HG02763 (cell line): ENCODE measurements at regions not wholly inside any gene's neighbourhood (a gene's known extent, or its start where the extent isn't known, plus 50 kb on each side); places are given as distances from the start of the nearest gene placed in this dataset.

Experiments used
- ATAC-seq: cut with Tn5 transposase; IDR thresholded peaks from one replicate; pipeline ENCODE4 v1.9.1; 2021; ENCODE audit warnings: mild to moderate bottlenecking, moderate library complexity; ENCODE audit not compliant: unreplicated experiment

DNA sequence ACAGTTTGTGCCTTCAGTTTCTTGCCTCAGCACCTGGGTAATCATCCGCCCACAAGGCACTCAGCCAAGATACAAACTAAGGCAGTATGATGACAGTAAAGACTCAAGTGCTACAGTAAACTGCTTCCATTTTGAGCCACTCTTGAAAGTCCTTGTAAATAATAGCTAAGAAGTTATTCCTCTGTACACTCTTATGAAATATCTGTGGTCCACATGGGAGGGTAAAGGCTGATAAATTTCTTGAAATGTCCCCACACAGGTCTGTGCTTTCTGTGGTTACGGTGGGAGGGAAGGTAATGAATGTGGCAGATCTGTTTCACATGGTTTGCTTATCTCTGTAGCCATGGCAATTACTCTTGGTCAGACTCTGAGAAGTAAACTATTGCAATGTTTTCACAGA lies 551.0 kb upstream of the ZWINT start:
- no peak for ATAC-seq

GRCh38 chr10:56905051-56905450 lies 544.0 kb upstream of the ZWINT start:
- no peak for ATAC-seq

DNA sequence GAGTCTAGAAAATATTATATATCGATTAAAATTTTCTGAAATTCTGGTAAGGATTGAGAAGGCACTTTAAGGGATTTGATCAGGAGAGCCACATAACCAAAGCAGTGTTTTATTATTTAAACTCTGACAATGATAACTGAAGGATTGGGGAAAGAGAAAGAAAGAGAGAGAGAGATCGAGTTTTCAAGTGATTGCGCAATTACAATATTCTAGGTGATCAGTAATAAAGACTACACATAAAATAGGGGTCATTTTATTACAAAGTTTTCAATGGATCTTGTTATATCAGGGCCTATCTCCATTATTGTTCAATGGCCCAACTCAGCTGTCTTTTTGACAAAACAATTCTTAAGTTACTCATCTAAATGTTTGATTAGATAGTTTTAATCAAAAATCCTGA lies 541.5 kb upstream of the ZWINT start:
- no peak for ATAC-seq

GRCh38 chr10:56895306-56895705 lies 534.2 kb upstream of the ZWINT start:
- ATAC-seq: no peak

DNA sequence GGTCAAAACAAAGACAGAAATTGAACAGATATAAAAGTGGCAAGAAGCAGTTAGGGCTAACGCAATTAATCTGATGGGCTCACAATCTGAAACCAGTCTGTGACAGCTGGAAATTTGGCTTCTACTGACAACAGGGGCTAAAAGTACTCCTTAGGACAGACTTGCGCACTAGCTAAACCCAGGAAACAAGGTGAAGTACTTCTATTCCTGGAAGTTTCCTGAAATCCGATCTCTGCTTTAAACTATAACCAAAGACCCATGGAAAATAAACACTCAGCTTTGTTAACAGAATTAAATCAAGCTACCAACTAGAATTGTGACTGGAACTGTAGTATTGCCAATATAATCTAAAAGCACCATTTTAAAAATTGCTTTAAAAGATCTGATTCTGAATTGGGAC lies 520.2 kb upstream of the ZWINT start:
- no peak for ATAC-seq

DNA sequence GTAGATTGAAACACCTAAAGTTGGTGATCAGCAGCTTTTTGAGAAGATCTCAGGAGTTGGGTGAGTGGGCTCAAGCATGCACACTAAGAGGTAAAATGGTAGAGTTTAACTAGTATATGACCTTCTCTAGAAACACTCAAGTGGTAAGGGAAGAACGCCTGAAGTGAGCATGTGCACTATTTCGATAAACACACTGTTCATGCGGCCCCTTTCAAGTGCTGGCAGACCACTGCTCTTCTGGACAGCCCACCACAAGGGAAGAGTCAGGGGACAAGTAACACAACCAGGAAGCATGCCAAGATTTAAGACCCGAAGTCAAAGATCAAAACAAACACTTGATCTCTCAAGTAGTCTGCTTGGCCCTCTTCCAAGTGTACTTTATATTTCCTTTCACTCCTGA lies 519.5 kb upstream of the ZWINT start:
- ATAC-seq: no peak

- ATAC-seq: no peak
Measured at GRCh38 chr10:56874950-56875349, 513.9 kb upstream of the ZWINT start.

DNA sequence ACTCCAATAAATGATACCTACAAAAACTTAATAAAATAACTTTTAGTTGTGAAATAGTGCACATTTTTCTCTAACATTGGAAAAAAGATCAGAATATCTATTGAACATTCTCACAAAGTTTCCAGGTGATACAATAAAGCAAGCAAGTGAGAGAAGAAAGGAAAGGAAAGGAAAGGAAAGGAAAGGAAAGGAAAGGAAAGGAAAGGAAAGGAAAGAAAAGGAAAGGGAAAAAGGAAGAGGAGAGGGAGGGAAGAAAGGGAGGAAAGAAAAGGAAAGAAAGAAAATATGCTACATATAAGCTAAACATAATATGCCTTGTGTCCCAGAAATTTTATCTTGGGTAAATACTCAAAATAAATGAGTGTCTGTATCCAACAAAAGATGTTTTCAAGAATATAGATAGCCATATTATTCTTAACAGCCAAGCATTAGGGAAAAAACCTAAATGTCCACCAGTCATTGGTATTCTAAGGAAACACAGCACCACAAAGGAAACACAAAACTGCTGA lies 510.2 kb upstream of the ZWINT start:
- ATAC-seq: no peak

GRCh38 chr10:56867236-56867635 lies 506.2 kb upstream of the ZWINT start:
- ATAC-seq: no peak

- ATAC-seq: no peak
Measured at GRCh38 chr10:56856569-56856968, 495.5 kb upstream of the ZWINT start.

DNA sequence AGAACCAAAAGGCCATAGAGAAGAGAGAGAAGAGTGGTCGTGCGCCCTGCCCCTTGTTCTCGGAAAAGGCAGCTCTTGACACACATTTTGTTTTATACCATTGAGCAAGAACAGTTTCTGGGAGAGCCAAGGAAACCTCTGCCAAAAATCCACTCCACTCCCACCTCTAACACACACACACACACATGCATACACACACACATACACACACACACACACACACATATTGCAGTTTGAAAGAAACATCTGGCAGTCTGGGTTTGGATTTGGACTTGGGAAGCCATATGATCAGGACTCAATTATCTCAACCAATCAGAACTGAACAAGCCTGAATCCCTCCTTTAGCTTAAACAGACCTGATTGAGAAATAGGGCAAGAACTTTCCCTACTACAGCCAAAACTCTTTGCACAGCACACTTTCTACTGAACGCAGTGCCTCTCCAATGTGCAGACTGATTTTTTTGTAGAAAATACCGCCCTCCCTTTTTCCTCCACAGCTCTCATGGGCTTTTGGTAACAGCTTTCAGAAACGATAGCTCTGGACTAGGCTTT lies 484.0 kb upstream of the ZWINT start:
- ATAC-seq: no peak

GRCh38 chr10:56836659-56837058 lies 475.6 kb upstream of the ZWINT start:
- no peak for ATAC-seq

DNA sequence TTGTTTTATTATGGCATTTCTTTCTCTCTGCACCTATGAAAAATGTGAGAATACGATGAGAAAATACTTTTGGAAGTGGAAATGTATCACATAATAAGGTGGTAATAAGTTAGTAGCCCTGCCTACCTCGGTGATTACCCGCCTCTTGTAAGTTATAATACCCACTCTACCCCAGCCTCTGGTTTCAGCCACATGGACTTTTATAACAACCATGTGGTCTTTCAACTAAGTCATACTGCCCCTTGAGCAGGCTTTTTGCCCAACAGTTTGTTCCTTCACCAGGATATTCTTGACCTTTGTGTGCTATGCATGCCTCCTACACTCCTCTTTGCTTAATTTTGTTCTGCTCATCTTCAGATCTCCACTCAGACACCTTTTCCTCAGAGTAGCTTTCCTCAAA lies 470.6 kb upstream of the ZWINT start:
- ATAC-seq: no peak

DNA sequence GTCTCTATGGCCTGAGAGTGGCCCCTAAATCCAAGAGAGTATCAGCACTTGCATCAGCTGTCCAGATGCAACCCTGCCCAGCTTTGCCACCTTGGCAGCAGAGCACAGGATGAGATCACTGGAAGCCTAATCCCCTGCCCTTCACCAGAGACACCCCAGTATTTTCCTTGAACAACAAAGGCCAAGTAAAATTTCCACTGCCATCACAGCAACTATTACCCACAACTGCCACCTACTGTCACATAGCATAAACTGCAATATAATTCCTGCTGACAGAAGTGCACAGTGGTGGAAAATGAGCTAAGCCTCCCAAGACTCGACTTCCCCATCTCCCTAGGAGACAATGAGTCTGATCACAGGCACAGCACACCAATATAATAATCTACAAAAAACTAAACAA lies 462.8 kb upstream of the ZWINT start:
- ATAC-seq: no peak

DNA sequence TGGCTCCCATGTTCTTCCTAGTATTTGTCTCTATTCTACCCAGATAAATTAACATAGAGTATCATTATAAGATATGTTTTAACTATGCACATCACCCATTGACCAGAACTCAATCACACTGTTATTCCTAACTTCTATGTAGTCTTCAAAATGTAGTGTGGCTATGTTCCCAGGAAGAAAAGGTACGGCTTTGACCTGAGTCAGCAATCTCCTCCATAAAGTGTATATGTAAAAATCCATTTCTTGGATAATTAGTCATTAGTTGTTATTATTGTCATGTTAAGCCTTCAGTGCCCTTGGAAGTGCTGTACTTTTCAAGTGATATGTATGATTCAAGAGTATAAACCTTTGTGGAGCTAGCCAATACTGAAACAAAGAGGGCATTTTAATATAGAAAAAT lies 444.0 kb upstream of the ZWINT start:
- no peak for ATAC-seq

GRCh38 chr10:56785292-56785691 lies 424.2 kb upstream of the ZWINT start:
- no peak for ATAC-seq

GRCh38 chr10:56782503-56782902 lies 421.4 kb upstream of the ZWINT start:
- ATAC-seq: no peak

DNA sequence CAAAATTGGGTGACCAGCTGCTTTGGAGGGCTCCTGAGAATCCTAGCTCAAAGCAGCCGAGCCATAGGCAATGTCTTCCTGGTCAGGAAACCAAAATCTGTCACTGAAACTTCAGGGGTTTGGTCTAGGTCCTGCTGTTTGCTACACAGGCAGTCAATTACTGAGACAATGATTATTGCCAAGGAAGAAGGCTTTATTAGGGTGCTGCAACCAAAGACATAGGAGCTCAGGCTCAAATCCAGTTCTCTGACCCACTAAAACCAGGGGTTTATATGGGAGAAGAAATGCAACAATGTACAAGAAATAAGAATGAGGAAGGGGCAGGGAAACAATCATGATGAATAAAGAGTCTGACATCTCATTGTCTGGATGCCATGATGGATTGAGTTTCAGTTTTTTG lies 410.3 kb upstream of the ZWINT start:
- ATAC-seq: no peak

DNA sequence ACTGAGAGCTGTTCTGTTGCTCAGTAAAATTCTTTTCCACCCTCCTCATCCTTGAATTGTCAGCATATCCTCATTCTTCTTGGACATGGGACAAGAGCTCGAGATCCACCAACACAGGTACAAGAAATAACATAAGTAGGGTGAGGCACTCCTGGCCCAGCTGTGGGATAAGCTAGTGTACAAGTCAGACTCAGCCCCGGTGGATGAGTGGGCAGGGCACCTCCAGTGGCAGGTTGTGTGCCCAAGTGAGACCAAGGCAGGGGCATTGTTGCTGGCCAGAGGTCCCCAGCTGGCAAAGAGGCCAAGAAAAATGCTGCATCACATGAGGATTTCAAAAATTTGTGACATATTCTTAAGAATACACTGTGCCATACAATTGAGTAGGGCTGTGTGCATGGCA lies 402.0 kb upstream of the ZWINT start:
- no peak for ATAC-seq

DNA sequence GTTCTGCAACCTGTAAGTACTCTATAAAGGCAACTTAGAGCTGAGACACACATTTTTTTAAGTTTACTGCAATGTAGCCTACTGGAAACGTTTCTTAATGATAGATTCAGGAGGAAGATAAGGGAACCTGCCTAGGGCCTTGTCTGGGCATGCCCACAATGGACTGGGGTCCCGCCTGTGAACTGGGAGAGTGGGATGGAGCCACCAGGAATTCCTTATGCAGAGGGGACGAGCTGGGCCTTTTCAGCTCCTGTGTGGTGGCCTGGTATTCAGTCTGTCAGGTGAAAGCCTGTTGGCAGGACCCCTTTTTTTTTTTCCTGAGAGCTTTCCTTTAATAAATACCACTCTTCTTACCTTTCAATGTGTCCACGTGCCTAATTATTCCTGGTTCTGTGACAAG lies 384.4 kb upstream of the ZWINT start:
- no peak for ATAC-seq

DNA sequence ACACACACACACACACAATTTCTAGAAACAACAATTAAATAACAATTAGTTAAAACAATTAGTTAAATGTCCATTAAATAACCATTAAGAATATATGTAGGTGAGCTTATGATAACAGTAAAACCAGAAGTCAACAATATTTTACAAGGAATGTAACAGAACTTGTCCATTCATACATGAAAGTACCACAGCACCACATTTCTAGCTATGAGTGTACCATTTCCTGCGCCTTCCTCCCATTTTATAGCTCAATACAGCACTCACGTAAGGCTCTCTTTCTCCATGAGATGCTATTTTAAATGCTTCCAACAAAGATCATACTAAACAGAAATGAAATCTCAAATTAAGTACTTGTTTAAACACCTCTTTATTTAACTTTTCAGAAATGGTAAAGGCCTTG lies 367.3 kb upstream of the ZWINT start:
- ATAC-seq: no peak

DNA sequence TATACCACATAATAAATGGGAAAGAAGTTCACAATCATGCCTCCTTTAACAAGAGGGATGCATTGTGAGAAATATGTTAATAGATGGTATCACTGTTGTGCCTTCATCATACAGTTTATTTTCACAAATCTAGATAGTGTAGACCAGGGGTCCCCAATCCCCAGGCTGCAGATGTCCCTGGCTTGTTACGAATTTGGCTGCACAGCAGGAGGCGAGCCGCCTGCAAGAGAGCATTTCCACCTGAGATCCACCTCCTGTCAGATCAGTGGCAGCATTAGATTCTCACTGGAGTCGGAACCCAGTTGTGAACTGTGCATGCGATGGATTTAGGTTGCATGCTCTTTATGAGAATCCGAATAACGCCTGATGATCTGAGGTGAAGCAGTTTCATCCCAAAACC lies 361.9 kb upstream of the ZWINT start:
- no peak for ATAC-seq

DNA sequence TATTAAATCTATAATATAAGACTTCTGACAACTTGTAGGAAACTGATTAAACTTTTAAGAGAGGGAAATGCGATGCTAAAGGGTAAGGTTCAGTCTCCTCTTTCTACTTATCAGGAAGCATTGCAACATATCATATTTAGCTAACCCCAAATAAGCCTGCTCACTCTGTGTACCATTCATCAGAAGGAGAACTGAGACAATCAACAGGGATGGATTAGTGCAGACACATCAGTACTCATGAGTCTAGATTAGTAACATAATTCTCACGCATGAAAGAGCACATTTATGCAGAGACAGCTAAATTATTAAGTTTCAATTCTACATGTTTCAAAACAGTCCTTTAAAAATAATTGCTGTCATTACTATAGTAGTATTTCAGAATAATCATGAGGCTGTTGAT lies 354.2 kb upstream of the ZWINT start:
- ATAC-seq: no peak

GRCh38 chr10:56698506-56698905 lies 337.4 kb upstream of the ZWINT start:
- no peak for ATAC-seq
